Urinary bladder (tissue), 3 donors: ENCODE measurements at regions not wholly inside any gene's neighbourhood (a gene's known extent, or its start where the extent isn't known, plus 50 kb on each side); places are given as distances from the start of the nearest gene placed in this dataset.

Experiments
- DNase-seq: peaks from one replicate; pipeline ENCODE4 v3.0.0-alpha.2; 2015; ENCODE audit errors: extremely low spot score
- H3K27ac ChIP-seq: one replicate; pipeline ENCODE4 v1.5.1; 2013; ENCODE audit warnings: low read depth, mild to moderate bottlenecking, moderate library complexity
- H3K36me3 ChIP-seq: one replicate; pipeline ENCODE4 v1.6.1; 2013; ENCODE audit warnings: mild to moderate bottlenecking, moderate library complexity; ENCODE audit not compliant: insufficient read depth
- H3K4me1 ChIP-seq: one replicate; pipeline ENCODE4 v1.6.1; 2013; ENCODE audit warnings: mild to moderate bottlenecking, moderate library complexity; ENCODE audit not compliant: insufficient read depth
- H3K4me3 ChIP-seq: one replicate; pipeline ENCODE4 v1.5.1; 2013; ENCODE audit warnings: low read depth, low read length
- WGBS: extraction: QIAGEN DNeasy Blood & Tissue Kit; methylation state at CpG from one replicate; pipeline ENCODE4 v1.1.7; 2013; 5-methylcytosine and 5-hydroxymethylcytosine counted together
- donor health status: healthy with polysubstance abuse.
- donor health status: healthy.

DNA sequence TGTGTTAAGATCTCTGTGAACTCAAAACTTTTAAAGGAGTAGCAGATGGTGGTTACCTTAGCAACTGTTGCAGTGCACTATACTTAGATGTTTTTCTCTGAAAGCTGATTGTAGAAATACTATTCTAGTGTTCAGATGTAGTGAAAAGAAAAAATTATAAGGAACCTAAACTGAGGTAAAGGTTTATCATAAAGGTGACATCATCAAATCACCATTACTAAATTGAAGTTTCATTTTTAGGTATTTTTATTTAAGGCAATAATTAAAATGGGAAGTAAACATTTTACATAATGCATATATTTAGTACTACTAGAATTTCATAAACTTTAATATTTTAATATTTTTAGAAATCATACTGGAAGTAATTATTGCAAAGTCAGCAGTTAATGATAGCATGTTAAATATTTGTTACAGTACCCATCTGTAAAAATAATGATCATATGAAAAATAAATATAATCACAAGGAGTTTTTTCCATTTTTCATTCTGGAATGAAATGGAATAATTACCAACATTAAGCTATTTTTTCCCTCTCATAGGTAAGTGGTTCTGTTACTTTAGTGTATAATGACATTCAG, 141.1 kb upstream of the NAV3 start:
- no peaks in the 10 kb centered on the region for H3K36me3 ChIP-seq
- DNase-seq = no peak
- H3K4me1 ChIP-seq = no peaks in the 10 kb centered on the region
- no peak overlapping the region for H3K27ac ChIP-seq
- H3K4me3 ChIP-seq = no peak overlapping the region

DNA sequence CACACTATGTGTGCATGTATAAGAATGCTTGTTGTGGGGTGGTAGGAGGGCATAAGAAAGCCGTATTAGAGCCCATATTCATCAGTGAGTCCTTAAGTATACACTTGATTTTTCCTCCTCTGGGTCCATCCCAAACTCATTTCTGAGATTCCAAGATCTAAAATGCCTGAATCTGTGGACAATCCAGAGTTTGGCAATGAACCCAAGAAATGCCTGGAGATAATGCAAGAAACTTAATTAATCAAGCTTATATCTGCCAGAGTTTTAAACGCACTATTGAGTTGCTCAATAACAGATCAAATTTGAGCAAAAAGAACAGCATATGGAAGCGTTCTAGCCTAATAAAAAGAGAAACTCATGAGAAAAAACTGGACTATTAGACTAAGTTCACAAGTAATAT, 143.4 kb upstream of the NAV3 start:
- peak; percentile 11 for DNase-seq
- H3K36me3 ChIP-seq = no peaks in the 10 kb centered on the region
- no peak overlapping the region for H3K4me3 ChIP-seq
- no peak overlapping the region for H3K27ac ChIP-seq
- H3K4me1 ChIP-seq = no peaks in the 10 kb centered on the region
- WGBS = 52% methylated on average over 3 of the region's 3 CpGs

- Histone ChIP-seq H3K4me1 (no peaks in the 10 kb centered on the region), H3K27ac (no peak overlapping the region), H3K36me3 (no peaks in the 10 kb centered on the region), H3K4me3 (no peak overlapping the region)
- DNase-seq = no peak
- WGBS = 80% methylated on average over 2 of the region's 2 CpGs
These were observed 143.9 kb upstream of the NAV3 start for GRCh38 chr12:77686760-77687159.

- 97% methylated on average over 2 of the region's 2 CpGs for WGBS
These were observed 144.8 kb upstream of the NAV3 start for GRCh38 chr12:77685901-77686300.

GRCh38 chr12:77685112-77685511, 145.6 kb upstream of the NAV3 start:
- Histone ChIP-seq H3K4me1 (no peaks in the 10 kb centered on the region), H3K27ac (no peak overlapping the region), H3K4me3 (no peak overlapping the region), H3K36me3 (no peaks in the 10 kb centered on the region)
- WGBS = 8% methylated on average over 6 of the region's 6 CpGs
- peak; percentile 43 for DNase-seq

More at GRCh38 chr12:77685901-77686300, 144.8 kb upstream of the NAV3 start:
- Histone ChIP-seq H3K4me1 (no peaks in the 10 kb centered on the region), H3K36me3 (no peaks in the 10 kb centered on the region), H3K4me3 (no peak overlapping the region), H3K27ac (no peak overlapping the region)
- DNase-seq = no peak

DNA sequence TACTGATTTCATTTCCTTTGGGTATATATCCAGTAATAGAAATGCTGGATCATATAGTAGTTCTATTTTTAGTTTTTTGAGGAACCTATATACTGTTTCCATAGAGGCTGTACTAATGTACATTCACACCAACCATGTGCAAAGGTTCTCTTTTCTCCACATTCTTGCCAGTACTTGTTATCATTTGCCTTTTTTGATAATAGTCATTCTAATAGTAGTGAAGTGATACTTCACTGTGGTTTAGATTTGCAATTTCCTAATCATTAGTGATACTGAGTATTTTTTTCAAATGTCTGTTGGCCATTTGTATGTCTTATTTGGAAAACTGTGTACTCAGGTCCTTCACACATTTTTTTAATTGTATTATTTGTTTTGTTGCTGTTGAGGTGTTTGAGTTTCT, 148.2 kb upstream of the NAV3 start:
- DNase-seq = no peak
- no peak overlapping the region for H3K4me3 ChIP-seq
- H3K36me3 ChIP-seq = no peaks in the 10 kb centered on the region
- H3K27ac ChIP-seq = no peak overlapping the region
- no peaks in the 10 kb centered on the region for H3K4me1 ChIP-seq

DNA sequence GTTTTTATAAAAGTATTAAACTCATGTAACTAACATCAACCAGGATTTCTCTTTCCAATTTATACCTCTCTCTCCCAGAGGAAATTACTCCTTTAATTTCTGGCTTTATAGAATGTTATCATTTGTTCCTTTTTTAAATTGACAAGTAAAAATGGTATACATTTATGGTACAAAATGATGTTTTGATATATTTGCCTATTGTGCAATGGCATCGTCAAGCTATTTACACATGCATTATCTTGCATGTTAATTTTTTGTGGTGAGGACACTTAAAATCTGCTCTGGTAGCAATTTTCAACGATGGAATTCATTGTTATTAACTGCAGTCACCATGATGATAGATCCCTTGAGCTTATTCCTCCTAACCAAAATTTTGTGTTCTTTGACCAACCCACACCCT, 149.0 kb upstream of the NAV3 start:
- DNase-seq = no peak
- no peaks in the 10 kb centered on the region for H3K36me3 ChIP-seq
- 87% methylated on average over 2 of the region's 2 CpGs for WGBS
- no peaks in the 10 kb centered on the region for H3K4me1 ChIP-seq
- H3K27ac ChIP-seq = no peak overlapping the region
- no peak overlapping the region for H3K4me3 ChIP-seq

DNA sequence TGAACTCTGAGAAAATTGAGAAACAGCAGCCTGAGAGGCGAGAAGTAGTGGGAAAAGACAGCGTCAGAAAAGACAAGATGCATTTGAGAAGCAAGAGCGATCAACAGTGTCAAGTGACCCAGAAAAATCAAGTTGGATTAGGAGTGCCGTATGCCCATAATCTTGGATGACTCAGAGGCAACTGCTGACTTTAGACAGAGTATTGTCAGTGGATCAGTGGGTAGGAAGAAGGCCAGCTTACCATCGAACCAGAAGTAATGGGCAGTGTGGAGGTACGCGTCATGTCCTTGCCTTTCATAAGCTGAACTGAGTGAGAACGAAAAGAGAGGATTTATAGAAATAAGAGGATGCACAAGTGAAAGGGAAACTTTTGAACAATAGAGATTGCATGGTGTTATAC, 151.0 kb upstream of the NAV3 start:
- no peak for DNase-seq
- Histone ChIP-seq H3K27ac (no peak overlapping the region), H3K36me3 (no peaks in the 10 kb centered on the region), H3K4me1 (no peaks in the 10 kb centered on the region), H3K4me3 (no peak overlapping the region)
- 96% methylated on average over 8 of the region's 8 CpGs for WGBS

- Histone ChIP-seq H3K4me1 (no peaks in the 10 kb centered on the region), H3K36me3 (no peaks in the 10 kb centered on the region), H3K27ac (no peak overlapping the region), H3K4me3 (no peak overlapping the region)
- no peak for DNase-seq
- 40% methylated on average over 1 of the region's 1 CpG for WGBS
These were observed 152.1 kb upstream of the NAV3 start for GRCh38 chr12:77678621-77679020.

DNA sequence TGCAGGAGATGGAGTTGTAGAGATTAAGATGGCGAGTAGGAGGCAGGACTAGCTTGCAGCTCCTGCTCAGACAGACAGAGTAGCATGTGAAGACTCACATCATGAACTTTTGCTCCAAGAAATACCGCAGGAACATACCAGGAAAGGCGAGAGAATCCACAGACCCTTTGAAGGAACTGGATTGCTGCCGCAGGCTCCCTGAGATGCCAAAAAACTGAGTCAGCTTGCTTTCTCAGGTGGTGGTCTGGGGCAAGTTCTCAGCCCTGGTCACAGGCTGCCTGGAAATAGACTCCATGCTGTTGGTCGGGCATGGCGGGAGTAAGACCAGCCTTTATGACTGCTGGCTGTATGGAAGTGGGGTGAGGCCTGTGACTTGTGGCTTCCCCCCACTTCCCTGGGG, 163.6 kb upstream of the NAV3 start:
- WGBS = 94% methylated on average over 6 of the region's 6 CpGs
- H3K4me3 ChIP-seq = no peak overlapping the region
- DNase-seq = no peak
- no peaks in the 10 kb centered on the region for H3K36me3 ChIP-seq
- H3K4me1 ChIP-seq = no peaks in the 10 kb centered on the region
- H3K27ac ChIP-seq = no peak overlapping the region

DNA sequence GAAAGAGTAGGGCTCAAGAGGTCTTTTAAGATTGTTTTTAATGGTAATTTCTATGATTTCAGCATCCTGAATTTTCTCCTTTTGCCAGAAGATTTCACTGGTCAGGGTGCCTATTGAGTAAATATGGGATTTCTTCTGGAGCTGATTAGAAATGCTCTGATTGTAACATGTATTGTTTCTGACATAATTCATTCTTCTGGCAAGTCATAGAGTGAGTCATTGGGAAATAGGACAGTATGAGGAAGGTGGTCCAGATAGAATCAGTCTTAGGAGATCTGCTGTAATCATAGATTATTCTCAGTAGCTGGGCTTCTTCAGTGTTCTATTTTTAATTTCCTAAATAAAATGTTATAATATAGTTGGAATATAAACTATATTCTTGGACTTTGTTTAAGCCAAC, 182.0 kb upstream of the NAV3 start:
- Histone ChIP-seq H3K4me3 (no peak overlapping the region), H3K27ac (no peak overlapping the region), H3K36me3 (no peaks in the 10 kb centered on the region), H3K4me1 (no peaks in the 10 kb centered on the region)
- no peak for DNase-seq

GRCh38 chr12:77645966-77646598, 184.6 kb upstream of the NAV3 start:
- no peak overlapping the region for H3K4me3 ChIP-seq
- DNase-seq = no peak
- H3K27ac ChIP-seq = no peak overlapping the region
- H3K36me3 ChIP-seq = no peaks in the 10 kb centered on the region
- H3K4me1 ChIP-seq = no peaks in the 10 kb centered on the region
- WGBS = 84% methylated on average over 5 of the region's 5 CpGs

DNA sequence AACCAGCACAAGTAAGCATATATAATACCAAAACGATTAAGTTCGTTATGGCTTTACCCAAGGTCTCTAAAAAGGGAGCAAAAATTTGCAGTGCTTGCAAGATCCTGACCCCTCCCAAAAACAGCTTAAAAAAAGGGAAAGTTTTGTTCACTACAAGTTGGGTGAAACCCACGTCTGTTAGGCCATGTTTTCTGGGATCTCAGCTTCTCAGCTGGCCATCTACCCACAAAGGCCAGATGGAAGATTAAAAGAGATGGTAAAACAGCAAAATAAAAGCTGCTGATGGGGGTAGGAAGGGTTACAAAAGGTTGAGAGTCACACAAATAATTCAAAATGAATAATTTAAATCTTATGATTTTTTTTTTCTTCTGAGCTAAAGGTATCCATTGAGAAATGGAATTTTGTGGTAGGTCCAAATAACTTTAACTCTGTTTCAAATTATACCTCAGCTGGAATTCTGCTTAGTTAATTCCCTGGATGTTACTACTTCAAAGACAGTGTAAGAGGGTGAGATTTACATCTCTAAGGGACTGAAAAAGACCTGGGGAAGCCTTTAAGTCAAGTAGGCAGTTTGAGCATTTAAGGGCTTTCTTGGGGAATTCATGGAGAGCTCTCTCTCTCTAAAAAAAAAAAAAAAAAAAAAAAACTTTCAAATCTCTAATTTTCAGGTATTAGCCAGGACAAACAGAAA, 185.6 kb upstream of the NAV3 start:
- no peak overlapping the region for H3K4me3 ChIP-seq

DNA sequence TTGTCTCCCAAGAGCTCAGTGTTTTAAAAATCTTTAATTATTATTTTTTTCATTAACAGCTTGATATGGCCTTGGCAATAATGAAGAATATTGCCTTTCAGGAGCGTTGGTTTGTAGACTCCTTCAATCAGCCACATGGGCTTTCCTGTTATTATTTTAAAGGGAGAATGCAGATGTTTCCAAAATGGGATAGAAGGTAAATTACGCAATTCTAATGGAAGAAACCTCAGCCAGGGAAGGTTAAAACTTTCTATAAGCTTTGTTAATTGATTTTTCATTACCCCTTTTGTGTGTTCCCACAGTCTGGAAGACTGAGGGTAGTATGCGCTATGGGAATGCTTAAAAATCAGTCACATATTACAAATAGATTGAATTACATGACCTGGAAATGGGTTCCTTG, 188.4 kb upstream of the NAV3 start:
- Histone ChIP-seq H3K4me3 (no peak overlapping the region), H3K36me3 (no peaks in the 10 kb centered on the region), H3K27ac (no peak overlapping the region), H3K4me1 (no peaks in the 10 kb centered on the region)
- DNase-seq = no peak
- WGBS = 95% methylated on average over 3 of the region's 3 CpGs

More for the DNA sequence above, 185.6 kb upstream of the NAV3 start:
- WGBS = 75% methylated on average over 3 of the region's 3 CpGs
- no peaks in the 10 kb centered on the region for H3K4me1 ChIP-seq
- H3K36me3 ChIP-seq = no peaks in the 10 kb centered on the region
- DNase-seq = no peak
- no peak overlapping the region for H3K27ac ChIP-seq
